NB4 (cell line): ENCODE measurements at regions not wholly inside any gene's neighbourhood (a gene's known extent, or its start where the extent isn't known, plus 50 kb on each side); places are given as distances from the start of the nearest gene placed in this dataset.

ENCODE experiments used
- CTCF ChIP-seq: IDR thresholded peaks from one replicate; pipeline ENCODE4 v1.5.1; 2012; ENCODE audit warnings: low read depth, low read length
- MAX ChIP-seq: IDR thresholded peaks from 2 replicates; pipeline ENCODE4 v1.6.1; 2011; ENCODE audit warnings: low read depth, low read length
- MYC ChIP-seq: IDR thresholded peaks from 2 replicates; pipeline ENCODE4 v1.6.1; 2011; ENCODE audit warnings: low read depth, low read length
- POLR2A ChIP-seq: IDR thresholded peaks from 2 replicates; pipeline ENCODE4 v1.6.1; 2011; ENCODE audit warnings: mild to moderate bottlenecking; ENCODE audit not compliant: insufficient read length; ENCODE audit errors: extremely low read depth

GRCh38 chr1:60742339-60742738 is 340.0 kb upstream of the NFIA start:
- TF ChIP-seq CTCF = no peak
- no peak for TF ChIP-seq MAX
- TF ChIP-seq POLR2A = no peak
- no peak for TF ChIP-seq MYC
